ENCODE measurements at regions not wholly inside any gene's neighbourhood (a gene's known extent, or its start where the extent isn't known, plus 50 kb on each side); places are given as distances from the start of the nearest gene placed in this dataset.

GRCh38 chr10:106312087-106312486, 852.4 kb downstream of the SORCS1 start:
- H3K4me3 ChIP-seq (replicated peaks; ENCODE audit: low read depth, low read length): no peak overlapping the region
- no peak for TF ChIP-seq CTCF (IDR thresholded peaks at IDR 0.05; ENCODE audit: low read length, missing control alignments)
- no peak for DNase-seq (ENCODE audit: low read depth)

- peak; percentile 8 for DNase-seq (ENCODE audit: low read depth)
- no peak for TF ChIP-seq CTCF (IDR thresholded peaks at IDR 0.05; ENCODE audit: low read length, missing control alignments)
- H3K4me3 ChIP-seq (replicated peaks; ENCODE audit: low read depth, low read length): no peak overlapping the region
Measured at GRCh38 chr10:106311590-106311989, 852.9 kb downstream of the SORCS1 start.

- no peak overlapping the region for H3K4me3 ChIP-seq (replicated peaks; ENCODE audit: low read depth, low read length)
- no peak for TF ChIP-seq CTCF (IDR thresholded peaks at IDR 0.05; ENCODE audit: low read length, missing control alignments)
- no peak for DNase-seq (ENCODE audit: low read depth)
Measured at GRCh38 chr10:106310596-106310995, 853.9 kb downstream of the SORCS1 start.

- TF ChIP-seq CTCF (IDR thresholded peaks at IDR 0.05; ENCODE audit: low read length, missing control alignments): no peak
- H3K4me3 ChIP-seq (replicated peaks; ENCODE audit: low read depth, low read length): no peak overlapping the region
- no peak for DNase-seq (ENCODE audit: low read depth)
Measured at GRCh38 chr10:106309376-106309775, 855.1 kb downstream of the SORCS1 start.

- H3K4me3 ChIP-seq (replicated peaks; ENCODE audit: low read depth, low read length): no peak overlapping the region
- no peak for DNase-seq (ENCODE audit: low read depth)
- no peak for TF ChIP-seq CTCF (IDR thresholded peaks at IDR 0.05; ENCODE audit: low read length, missing control alignments)
Measured at GRCh38 chr10:106308284-106308683, 856.2 kb downstream of the SORCS1 start.

- no peak for TF ChIP-seq CTCF (IDR thresholded peaks at IDR 0.05; ENCODE audit: low read length, missing control alignments)
- no peak overlapping the region for H3K4me3 ChIP-seq (replicated peaks; ENCODE audit: low read depth, low read length)
- DNase-seq (ENCODE audit: low read depth): no peak
Measured at GRCh38 chr10:106304056-106304455, 860.5 kb downstream of the SORCS1 start.

GRCh38 chr10:106302961-106303360, 861.5 kb downstream of the SORCS1 start:
- DNase-seq (ENCODE audit: low read depth): no peak
- H3K4me3 ChIP-seq (replicated peaks; ENCODE audit: low read depth, low read length): no peak overlapping the region
- TF ChIP-seq CTCF (IDR thresholded peaks at IDR 0.05; ENCODE audit: low read length, missing control alignments): no peak
